ENCODE measurements at regions not wholly inside any gene's neighbourhood (a gene's known extent, or its start where the extent isn't known, plus 50 kb on each side); places are given as distances from the start of the nearest gene placed in this dataset.

GRCh38 chr20:11719153-11719552, 198.5 kb upstream of the BTBD3 start:
- TF ChIP-seq, protein P1, sequence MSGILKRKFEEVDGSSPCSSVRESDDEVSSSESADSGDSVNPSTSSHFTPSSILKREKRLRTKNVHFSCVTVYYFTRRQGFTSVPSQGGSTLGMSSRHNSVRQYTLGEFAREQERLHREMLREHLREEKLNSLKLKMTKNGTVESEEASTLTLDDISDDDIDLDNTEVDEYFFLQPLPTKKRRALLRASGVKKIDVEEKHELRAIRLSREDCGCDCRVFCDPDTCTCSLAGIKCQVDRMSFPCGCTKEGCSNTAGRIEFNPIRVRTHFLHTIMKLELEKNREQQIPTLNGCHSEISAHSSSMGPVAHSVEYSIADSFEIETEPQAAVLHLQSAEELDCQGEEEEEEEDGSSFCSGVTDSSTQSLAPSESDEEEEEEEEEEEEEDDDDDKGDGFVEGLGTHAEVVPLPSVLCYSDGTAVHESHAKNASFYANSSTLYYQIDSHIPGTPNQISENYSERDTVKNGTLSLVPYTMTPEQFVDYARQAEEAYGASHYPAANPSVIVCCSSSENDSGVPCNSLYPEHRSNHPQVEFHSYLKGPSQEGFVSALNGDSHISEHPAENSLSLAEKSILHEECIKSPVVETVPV (CRISPR knock-in tag; IDR thresholded peaks at IDR 0.05), result no peak
- TF ChIP-seq, protein P2, sequence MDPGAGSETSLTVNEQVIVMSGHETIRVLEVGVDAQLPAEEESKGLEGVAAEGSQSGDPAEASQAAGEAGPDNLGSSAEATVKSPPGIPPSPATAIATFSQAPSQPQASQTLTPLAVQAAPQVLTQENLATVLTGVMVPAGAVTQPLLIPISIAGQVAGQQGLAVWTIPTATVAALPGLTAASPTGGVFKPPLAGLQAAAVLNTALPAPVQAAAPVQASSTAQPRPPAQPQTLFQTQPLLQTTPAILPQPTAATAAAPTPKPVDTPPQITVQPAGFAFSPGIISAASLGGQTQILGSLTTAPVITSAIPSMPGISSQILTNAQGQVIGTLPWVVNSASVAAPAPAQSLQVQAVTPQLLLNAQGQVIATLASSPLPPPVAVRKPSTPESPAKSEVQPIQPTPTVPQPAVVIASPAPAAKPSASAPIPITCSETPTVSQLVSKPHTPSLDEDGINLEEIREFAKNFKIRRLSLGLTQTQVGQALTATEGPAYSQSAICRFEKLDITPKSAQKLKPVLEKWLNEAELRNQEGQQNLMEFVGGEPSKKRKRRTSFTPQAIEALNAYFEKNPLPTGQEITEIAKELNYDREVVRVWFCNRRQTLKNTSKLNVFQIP (CRISPR knock-in tag; IDR thresholded peaks at IDR 0.05; ENCODE audit: borderline replicate concordance, low read depth), result no peak
- no peak for TF ChIP-seq ZFP3 (CRISPR knock-in tag; IDR thresholded peaks at IDR 0.05)
- no peak for TF ChIP-seq ISL1 (CRISPR knock-in tag; IDR thresholded peaks at IDR 0.05)
